Fibroblast of pulmonary artery (primary cell): ENCODE measurements at regions not wholly inside any gene's neighbourhood (a gene's known extent, or its start where the extent isn't known, plus 50 kb on each side); places are given as distances from the start of the nearest gene placed in this dataset.

Source experiments
- DNase-seq: peaks from one replicate; pipeline ENCODE4 v3.0.0-alpha.2; 2010; ENCODE audit warnings: low read depth
- H3K4me3 ChIP-seq: replicated peaks from 2 replicates; pipeline ENCODE4 v1.5.1; 2011; ENCODE audit warnings: low read depth, mild to moderate bottlenecking, control low read depth, low read length, moderate library complexity
- TF ChIP-seq, protein P1 (sequence below): IDR thresholded peaks from 2 replicates; pipeline ENCODE4 v1.5.1; 2011; ENCODE audit warnings: mild to moderate bottlenecking, control low read depth, low read length, inconsistent platforms; ENCODE audit errors: missing control alignments

- no peak for DNase-seq
- TF ChIP-seq, protein P1, sequence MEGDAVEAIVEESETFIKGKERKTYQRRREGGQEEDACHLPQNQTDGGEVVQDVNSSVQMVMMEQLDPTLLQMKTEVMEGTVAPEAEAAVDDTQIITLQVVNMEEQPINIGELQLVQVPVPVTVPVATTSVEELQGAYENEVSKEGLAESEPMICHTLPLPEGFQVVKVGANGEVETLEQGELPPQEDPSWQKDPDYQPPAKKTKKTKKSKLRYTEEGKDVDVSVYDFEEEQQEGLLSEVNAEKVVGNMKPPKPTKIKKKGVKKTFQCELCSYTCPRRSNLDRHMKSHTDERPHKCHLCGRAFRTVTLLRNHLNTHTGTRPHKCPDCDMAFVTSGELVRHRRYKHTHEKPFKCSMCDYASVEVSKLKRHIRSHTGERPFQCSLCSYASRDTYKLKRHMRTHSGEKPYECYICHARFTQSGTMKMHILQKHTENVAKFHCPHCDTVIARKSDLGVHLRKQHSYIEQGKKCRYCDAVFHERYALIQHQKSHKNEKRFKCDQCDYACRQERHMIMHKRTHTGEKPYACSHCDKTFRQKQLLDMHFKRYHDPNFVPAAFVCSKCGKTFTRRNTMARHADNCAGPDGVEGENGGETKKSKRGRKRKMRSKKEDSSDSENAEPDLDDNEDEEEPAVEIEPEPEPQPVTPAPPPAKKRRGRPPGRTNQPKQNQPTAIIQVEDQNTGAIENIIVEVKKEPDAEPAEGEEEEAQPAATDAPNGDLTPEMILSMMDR: no peak
- no peak overlapping the region for H3K4me3 ChIP-seq
These were observed 295.0 kb upstream of the RTL1 start for GRCh38 chr14:101198398-101199027.

GRCh38 chr14:101199028-101199770 lies 295.7 kb upstream of the RTL1 start:
- no peak for DNase-seq
- TF ChIP-seq, protein P1: no peak
- H3K4me3 ChIP-seq: no peak overlapping the region

DNA sequence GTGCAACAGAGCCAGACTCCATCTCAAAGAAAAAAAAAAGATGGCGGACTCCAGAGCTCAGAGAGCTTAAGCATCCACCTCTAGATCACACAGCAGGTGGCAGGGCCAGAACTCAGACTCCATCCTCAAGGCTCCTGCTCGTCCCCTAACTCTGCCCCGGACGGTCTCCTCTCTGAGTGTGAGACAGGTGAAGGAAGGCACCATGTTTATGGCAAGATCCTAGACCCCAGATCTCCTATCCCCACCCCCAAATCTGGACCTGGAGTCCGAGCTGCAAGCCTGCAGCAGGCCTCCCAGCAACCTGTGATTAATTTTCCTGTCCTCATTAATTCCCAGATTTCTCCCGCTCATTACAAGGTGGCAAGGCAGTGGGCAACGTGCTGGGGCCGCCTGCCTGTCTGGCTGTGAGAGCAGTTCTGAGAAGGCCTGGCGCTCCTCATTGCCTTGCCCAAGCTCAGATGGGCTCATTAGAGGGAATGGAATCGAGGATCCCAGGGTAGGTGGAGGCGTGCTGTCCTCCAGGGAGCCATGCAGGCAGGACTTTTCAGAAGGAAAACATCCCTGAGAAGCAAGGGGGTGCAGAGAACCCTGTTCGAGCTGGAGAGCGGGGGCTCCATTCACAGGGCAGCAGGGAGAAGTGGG lies 296.6 kb upstream of the RTL1 start:
- no peak for DNase-seq
- TF ChIP-seq, protein P1: no peak
- no peak overlapping the region for H3K4me3 ChIP-seq

DNA sequence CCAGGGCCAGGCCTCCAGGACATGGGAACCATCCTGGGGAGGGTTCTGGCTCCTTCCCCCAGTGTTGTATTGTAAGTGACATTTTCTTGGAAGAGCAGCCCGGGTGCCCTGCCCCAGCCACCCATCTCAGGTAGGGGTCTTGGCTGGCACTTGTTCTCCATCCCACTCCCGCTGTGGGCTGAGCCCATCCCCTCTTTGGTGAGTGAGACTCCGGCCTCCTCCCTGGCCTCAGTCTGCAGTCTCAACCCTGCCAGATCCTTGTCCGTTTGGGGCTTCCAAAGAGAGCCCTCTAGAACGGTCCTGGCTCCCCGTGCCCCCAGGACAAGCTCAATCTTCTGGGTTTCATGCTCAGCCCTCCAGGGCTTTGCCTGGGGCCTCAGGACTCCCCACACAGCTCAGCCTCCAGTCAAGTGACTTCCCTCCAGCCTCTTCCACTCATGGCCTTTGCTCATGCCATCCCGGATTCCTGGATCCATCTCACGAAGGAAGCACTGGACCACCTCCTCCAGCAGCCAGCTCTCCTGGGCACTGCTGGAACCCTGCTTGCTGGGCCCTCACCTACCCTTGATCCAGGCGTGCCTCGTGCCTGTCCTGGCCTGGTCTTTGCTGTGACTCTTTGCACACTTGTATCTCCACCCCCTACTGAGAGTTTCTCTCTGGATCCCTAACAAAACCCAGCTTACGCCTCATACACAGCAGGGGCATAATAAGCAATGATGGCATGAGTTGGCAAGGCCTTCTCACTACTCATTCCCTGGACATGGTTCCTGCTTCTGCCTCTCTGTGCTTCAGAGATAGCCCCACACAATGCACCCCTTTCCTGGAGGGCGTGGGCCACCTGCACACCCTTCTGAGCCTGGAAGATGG lies 297.4 kb upstream of the RTL1 start:
- DNase-seq: no peak
- TF ChIP-seq, protein P1: no peak
- H3K4me3 ChIP-seq: no peak overlapping the region

GRCh38 chr14:101201535-101202151 lies 298.1 kb upstream of the RTL1 start:
- TF ChIP-seq, protein P1: no peak
- no peak overlapping the region for H3K4me3 ChIP-seq
- no peak for DNase-seq

- DNase-seq: no peak
- TF ChIP-seq, protein P1: no peak
- no peak overlapping the region for H3K4me3 ChIP-seq
These were observed 299.3 kb upstream of the RTL1 start for GRCh38 chr14:101202627-101203404.
